Left lung (tissue), 4 donors: ENCODE measurements at regions not wholly inside any gene's neighbourhood (a gene's known extent, or its start where the extent isn't known, plus 50 kb on each side); places are given as distances from the start of the nearest gene placed in this dataset.

Experiments
- ATAC-seq: fragments of 200-7000 bp; cut with Tn5 transposase; one replicate; pipeline ENCODE4 v1.9.1; 2020; ENCODE audit warnings: moderate library complexity
- DNase-seq, 4 donors: peaks; one replicate each; pipeline ENCODE4 v3.0.0-alpha.2; 2013 to 2020
- H3K27ac ChIP-seq, 2 donors: fragments of 200-600 bp; sonication (generic) in 1 of 2; one replicate each; pipeline versions ENCODE4 v1.5.0 to v1.8.0; 2020 to 2021
- H3K27me3 ChIP-seq, 2 donors: fragments of 200-600 bp; sonication (generic) in 1 of 2; one replicate each; pipeline versions ENCODE4 v1.5.0 to v1.8.0; 2020 to 2021
- H3K36me3 ChIP-seq, 2 donors: fragments of 200-600 bp; sonication (generic) in 1 of 2; one replicate each; pipeline versions ENCODE4 v1.5.0 to v1.8.0; 2020 to 2021
- H3K4me1 ChIP-seq, 2 donors: fragments of 200-600 bp; one replicate each; pipeline ENCODE4 v1.8.0; 2021
- H3K4me3 ChIP-seq, 2 donors: fragments of 200-600 bp; sonication (generic) in 1 of 2; one replicate each; pipeline versions ENCODE4 v1.5.0 to v1.8.0; 2020 to 2021; ENCODE audit warnings: mild to moderate bottlenecking in 1 of 2
- H3K9me3 ChIP-seq, 2 donors: fragments of 200-600 bp; sonication (generic) in 1 of 2; one replicate each; pipeline versions ENCODE4 v1.5.0 to v1.8.0; 2020 to 2021
- intact Hi-C, 2 donors: fragments of 100-400 bp; cut with DNase I; formaldehyde crosslinking; loops; one replicate each; pipeline versions ENCODE4 v1.11.2 to v1.14.2; 2022
- TF ChIP-seq, protein P1 (sequence below), 2 donors: fragments of 200-600 bp; sonication (generic) in 1 of 2; IDR thresholded peaks; one replicate each; pipeline versions ENCODE4 v1.5.0 to v1.8.0; 2021; ENCODE audit warnings: antibody characterized with exemption in 2 of 2
- donor health status: DM: no; HTN: yes; CAD: no.
- donor health status: DM: no; HTN: no; CAD: no.

DNA sequence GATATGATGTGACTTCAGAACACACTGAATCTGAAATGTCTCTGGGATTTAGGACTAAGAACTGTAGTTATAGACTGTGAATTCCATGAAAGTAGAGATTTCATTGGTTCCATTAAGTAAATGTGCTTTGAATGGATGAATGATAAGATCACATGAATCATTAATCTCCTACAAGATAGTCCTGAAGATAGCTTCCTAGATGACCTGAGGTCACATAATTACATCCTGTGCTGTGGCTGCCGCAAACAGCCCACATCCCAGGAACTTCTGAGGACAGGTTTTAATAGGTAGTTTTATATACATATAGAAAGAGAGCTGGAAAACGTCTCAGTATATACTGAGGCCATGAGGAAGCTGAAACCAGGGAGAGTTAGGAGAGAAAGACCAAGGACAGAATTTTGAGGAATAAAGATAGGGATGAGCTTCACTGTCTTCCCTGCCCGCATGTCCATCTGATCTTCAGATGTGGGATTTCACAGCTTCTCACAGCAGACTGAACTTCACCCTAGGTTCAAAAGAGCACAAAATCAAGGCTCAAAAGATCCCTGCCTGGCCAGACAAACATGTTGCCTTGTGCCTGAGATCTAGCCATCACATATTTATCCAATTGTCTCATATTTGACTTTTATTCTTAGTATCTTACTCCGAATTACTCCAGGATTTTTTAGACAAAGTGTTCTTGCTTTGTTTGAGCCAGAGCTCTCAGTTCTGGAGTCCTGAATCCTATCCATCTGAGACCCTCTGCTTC lies 188.2 kb downstream of the IRS1 start:
- ATAC-seq = no peak
- H3K4me1 ChIP-seq = no peaks in the 10 kb centered on the region
- H3K9me3 ChIP-seq = no peaks in the 10 kb centered on the region
- H3K4me3 ChIP-seq = no peak overlapping the region
- intact Hi-C loops = no loop called here
- TF ChIP-seq, protein P1, sequence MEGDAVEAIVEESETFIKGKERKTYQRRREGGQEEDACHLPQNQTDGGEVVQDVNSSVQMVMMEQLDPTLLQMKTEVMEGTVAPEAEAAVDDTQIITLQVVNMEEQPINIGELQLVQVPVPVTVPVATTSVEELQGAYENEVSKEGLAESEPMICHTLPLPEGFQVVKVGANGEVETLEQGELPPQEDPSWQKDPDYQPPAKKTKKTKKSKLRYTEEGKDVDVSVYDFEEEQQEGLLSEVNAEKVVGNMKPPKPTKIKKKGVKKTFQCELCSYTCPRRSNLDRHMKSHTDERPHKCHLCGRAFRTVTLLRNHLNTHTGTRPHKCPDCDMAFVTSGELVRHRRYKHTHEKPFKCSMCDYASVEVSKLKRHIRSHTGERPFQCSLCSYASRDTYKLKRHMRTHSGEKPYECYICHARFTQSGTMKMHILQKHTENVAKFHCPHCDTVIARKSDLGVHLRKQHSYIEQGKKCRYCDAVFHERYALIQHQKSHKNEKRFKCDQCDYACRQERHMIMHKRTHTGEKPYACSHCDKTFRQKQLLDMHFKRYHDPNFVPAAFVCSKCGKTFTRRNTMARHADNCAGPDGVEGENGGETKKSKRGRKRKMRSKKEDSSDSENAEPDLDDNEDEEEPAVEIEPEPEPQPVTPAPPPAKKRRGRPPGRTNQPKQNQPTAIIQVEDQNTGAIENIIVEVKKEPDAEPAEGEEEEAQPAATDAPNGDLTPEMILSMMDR (IDR thresholded peaks at IDR 0.05) = no peak
- DNase-seq = no peak
- no peaks in the 10 kb centered on the region for H3K27me3 ChIP-seq
- H3K27ac ChIP-seq = no peak overlapping the region
- H3K36me3 ChIP-seq = no peaks in the 10 kb centered on the region

DNA sequence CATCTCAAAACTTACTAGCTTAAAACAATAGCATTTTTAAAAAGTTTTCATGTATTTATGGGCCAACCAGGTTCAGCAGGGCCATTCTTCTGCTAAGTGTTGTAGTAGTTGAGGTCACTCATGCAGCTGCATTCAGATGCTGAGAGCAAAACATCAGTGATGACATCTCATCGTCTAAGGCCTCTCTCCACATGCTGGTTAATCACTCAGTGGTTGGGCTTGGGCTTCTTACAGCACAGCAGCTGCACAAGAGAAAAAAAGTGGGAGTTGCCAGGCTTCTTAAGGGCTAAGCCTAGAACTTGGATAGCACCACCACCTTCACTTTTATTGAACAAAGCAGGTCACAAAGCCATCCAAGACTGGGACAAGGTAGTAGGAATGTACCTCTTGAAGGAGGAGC lies 190.3 kb downstream of the IRS1 start:
- intact Hi-C loops = no loop called here
- no peaks in the 10 kb centered on the region for H3K36me3 ChIP-seq
- no peaks in the 10 kb centered on the region for H3K4me1 ChIP-seq
- no peaks in the 10 kb centered on the region for H3K27me3 ChIP-seq
- no peak overlapping the region for H3K27ac ChIP-seq
- TF ChIP-seq, protein P1 (IDR thresholded peaks at IDR 0.05) = no peak
- DNase-seq = no peak
- H3K9me3 ChIP-seq = no peaks in the 10 kb centered on the region
- no peak overlapping the region for H3K4me3 ChIP-seq
- ATAC-seq = no peak

DNA sequence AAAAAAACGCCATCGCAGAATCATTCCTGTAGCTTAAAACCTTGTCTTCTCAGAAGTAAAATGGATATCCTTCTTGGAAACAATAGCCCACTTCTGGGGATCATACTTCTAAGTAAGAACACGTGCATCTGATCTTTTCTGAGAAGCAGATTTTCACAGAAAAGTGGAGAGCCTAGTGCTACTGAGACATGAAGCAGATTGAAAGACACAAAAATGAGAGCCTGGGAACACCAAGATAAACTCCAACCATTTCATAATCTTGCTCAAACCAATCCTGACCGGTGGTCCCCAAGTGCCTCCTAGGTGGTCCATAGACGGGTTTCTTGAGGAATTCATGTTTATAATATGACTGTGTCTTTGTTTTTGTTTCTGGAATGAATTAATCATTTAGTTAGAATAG lies 191.2 kb downstream of the IRS1 start:
- TF ChIP-seq, protein P1 (IDR thresholded peaks at IDR 0.05) = no peak

DNA sequence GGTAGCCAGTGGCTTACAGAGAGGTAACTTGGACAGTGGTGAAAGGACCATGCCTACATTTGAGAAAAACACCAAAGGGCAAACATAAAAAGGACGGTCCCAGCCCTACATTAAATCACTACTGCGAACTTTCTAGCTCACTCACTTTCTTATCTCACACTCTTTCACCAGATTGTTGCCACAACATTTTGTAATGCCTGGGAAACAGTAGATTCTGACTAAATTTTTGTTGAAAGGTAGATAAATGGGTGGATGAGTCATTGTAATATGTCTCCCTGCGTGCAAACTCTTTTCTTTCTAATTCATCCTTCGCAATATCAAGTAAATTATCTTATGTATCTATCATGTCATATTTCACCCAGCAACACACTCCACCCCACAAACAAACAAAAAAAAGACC lies 192.2 kb downstream of the IRS1 start:
- H3K27me3 ChIP-seq = no peaks in the 10 kb centered on the region
- TF ChIP-seq, protein P1 (IDR thresholded peaks at IDR 0.05) = no peak
- no peak overlapping the region for H3K27ac ChIP-seq
- no peaks in the 10 kb centered on the region for H3K9me3 ChIP-seq
- no peak for DNase-seq
- intact Hi-C loops = no loop called here
- no peaks in the 10 kb centered on the region for H3K36me3 ChIP-seq
- no peak for ATAC-seq
- no peaks in the 10 kb centered on the region for H3K4me1 ChIP-seq
- H3K4me3 ChIP-seq = no peak overlapping the region

More for the DNA sequence above, 191.2 kb downstream of the IRS1 start:
- H3K36me3 ChIP-seq = no peaks in the 10 kb centered on the region
- no peaks in the 10 kb centered on the region for H3K9me3 ChIP-seq
- DNase-seq = no peak
- intact Hi-C loops = no loop called here
- no peak overlapping the region for H3K27ac ChIP-seq
- H3K4me1 ChIP-seq = no peaks in the 10 kb centered on the region
- ATAC-seq = no peak
- no peaks in the 10 kb centered on the region for H3K27me3 ChIP-seq
- no peak overlapping the region for H3K4me3 ChIP-seq

DNA sequence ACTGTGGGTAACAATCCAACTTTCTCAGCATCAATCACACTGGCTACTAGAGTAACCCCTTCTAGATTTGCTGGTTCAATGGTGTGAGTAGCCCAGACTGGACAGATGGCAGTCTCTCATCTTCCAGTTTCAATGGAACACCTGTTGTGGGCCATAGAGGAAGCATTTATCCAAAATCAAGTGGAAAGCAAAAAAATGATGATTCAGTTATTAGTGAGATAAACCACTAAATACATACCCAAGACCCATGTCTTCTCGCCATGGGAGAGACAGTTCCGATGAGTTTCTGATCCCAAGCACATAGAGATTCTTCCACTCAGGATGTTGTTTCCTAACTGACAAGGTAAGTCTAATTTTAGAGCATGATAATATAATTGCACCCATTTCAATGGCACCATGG lies 194.0 kb downstream of the IRS1 start:
- Histone ChIP-seq H3K4me1 (no peaks in the 10 kb centered on the region), H3K9me3 (no peaks in the 10 kb centered on the region), H3K4me3 (no peak overlapping the region), H3K27me3 (no peaks in the 10 kb centered on the region), H3K36me3 (no peaks in the 10 kb centered on the region), H3K27ac (no peak overlapping the region)
- intact Hi-C loops = no loop called here
- ATAC-seq (no peak), DNase-seq (no peak)
- TF ChIP-seq, protein P1 (IDR thresholded peaks at IDR 0.05) = no peak
